Right atrium auricular region (tissue), 2 donors: ENCODE measurements at regions not wholly inside any gene's neighbourhood (a gene's known extent, or its start where the extent isn't known, plus 50 kb on each side); places are given as distances from the start of the nearest gene placed in this dataset.

Experiments
- DNase-seq: peaks from one replicate; pipeline ENCODE4 v3.0.0-alpha.2; 2019; ENCODE audit warnings: low spot score
- H3K27ac ChIP-seq, 2 donors: fragments of 200-600 bp; sonication (generic); 1 replicate in 1 of 2; 2 replicates in 1 of 2; pipeline ENCODE4 v1.5.1; 2016 to 2019
- H3K27me3 ChIP-seq, 2 donors: fragments of 200-600 bp; sonication (generic); one replicate each; pipeline versions ENCODE4 v1.5.1 to v1.6.0; 2017 to 2019
- H3K36me3 ChIP-seq: fragments of 200-600 bp; sonication (generic); one replicate; pipeline ENCODE4 v1.5.1; 2016
- H3K4me1 ChIP-seq, 2 donors: fragments of 200-600 bp; sonication (generic); one replicate each; pipeline versions ENCODE4 v1.5.1 to v1.6.0; 2017 to 2019
- H3K4me3 ChIP-seq, 2 donors: fragments of 200-600 bp; sonication (generic); 1 replicate in 1 of 2; 2 replicates in 1 of 2; pipeline ENCODE4 v1.5.1; 2017 to 2019; ENCODE audit warnings: mild to moderate bottlenecking in 1 of 2, moderate library complexity in 1 of 2
- H3K9me3 ChIP-seq, 2 donors: fragments of 200-600 bp; sonication (generic); one replicate each; pipeline ENCODE4 v1.5.1; 2019
- CTCF ChIP-seq, 2 donors: fragments of 200-600 bp; sonication (generic); IDR thresholded peaks; one replicate each; pipeline ENCODE4 v1.5.1; 2019; ENCODE audit warnings: antibody characterized with exemption in 2 of 2

DNA sequence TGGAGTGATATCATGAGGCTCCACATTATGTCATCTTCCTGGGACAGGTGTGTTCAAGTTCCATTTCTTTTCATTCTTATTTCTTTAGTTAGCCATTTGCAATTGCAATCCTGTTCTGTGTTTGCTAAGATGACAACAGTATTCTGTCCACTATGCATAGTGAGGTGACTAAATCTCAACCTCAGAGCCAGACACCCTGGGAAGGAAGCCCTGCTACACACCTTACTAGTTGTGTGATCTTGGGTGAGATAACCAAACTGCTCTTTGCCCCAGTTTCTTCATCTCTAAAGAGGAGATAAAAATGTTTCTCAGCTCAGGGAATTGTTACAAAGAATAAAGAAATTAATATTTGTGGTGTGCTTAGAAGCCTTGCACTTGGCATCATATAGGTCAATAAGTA lies 215.1 kb upstream of the RPS23 start:
- no peak for DNase-seq
- H3K36me3 ChIP-seq = no peaks in the 10 kb centered on the region
- H3K9me3 ChIP-seq = peaks cover 0 to 7% of the 10 kb centered on the region in 2 donors
- no peak overlapping the region for H3K27ac ChIP-seq
- TF ChIP-seq CTCF (IDR thresholded peaks at IDR 0.05) = no peak
- no peak overlapping the region for H3K4me3 ChIP-seq
- no peaks in the 10 kb centered on the region for H3K4me1 ChIP-seq
- H3K27me3 ChIP-seq = no peaks in the 10 kb centered on the region

DNA sequence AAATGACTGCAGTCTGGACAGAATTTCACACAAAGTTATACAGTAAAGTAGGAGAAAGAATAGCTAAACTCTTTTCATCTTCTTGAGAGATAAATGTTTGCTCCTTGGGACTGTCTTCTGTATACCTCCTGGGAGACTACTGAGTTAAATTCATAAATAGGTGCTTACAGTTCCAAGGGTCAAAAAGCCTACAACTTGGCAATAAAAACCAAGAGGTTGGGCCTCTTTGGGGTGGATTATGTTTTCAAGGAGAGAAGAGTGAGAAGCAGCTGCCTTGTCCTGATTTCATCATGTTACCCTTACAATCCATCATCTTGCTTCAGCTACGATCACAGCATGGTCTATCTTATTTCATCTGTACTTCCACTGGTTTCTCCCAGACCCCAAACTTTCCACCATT lies 213.2 kb upstream of the RPS23 start:
- H3K4me1 ChIP-seq = no peaks in the 10 kb centered on the region
- no peak for TF ChIP-seq CTCF (IDR thresholded peaks at IDR 0.05)
- H3K27ac ChIP-seq = no peak overlapping the region
- DNase-seq = no peak
- H3K9me3 ChIP-seq = no peaks in the 10 kb centered on the region
- H3K36me3 ChIP-seq = no peaks in the 10 kb centered on the region
- no peak overlapping the region for H3K4me3 ChIP-seq
- H3K27me3 ChIP-seq = no peaks in the 10 kb centered on the region

GRCh38 chr5:82489683-82490082 lies 211.5 kb upstream of the RPS23 start:
- Histone ChIP-seq H3K27me3 (no peaks in the 10 kb centered on the region), H3K9me3 (no peaks in the 10 kb centered on the region), H3K4me3 (no peak overlapping the region), H3K36me3 (no peaks in the 10 kb centered on the region), H3K4me1 (no peaks in the 10 kb centered on the region), H3K27ac (no peak overlapping the region)
- no peak for TF ChIP-seq CTCF (IDR thresholded peaks at IDR 0.05)
- no peak for DNase-seq

GRCh38 chr5:82487131-82487530 lies 209.0 kb upstream of the RPS23 start:
- Histone ChIP-seq H3K4me3 (no peak overlapping the region), H3K9me3 (no peaks in the 10 kb centered on the region)

DNA sequence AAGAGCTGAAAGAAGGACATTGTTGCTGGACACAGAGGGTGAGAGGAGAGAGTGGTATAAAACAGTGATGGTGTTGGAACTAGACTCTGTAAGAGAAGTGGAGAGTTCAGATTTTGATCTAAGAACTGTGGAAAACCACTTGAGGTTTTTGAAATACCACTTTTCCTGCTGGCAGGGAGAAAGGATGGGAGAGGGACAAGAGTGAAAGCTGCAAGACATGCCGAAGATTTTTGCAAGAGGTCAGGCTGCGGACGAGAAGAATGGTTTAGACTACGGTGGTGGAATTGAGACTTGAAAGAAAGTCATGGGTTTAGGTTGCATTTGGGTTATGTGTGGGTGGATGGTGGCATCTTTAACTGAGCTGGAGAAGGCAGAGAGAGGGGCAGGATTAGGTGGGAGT lies 202.2 kb upstream of the RPS23 start:
- H3K4me1 ChIP-seq = no peaks in the 10 kb centered on the region
- H3K36me3 ChIP-seq = no peaks in the 10 kb centered on the region
- H3K27ac ChIP-seq = no peak overlapping the region
- no peaks in the 10 kb centered on the region for H3K9me3 ChIP-seq
- no peak for TF ChIP-seq CTCF (IDR thresholded peaks at IDR 0.05)
- no peak for DNase-seq
- no peaks in the 10 kb centered on the region for H3K27me3 ChIP-seq
- no peak overlapping the region for H3K4me3 ChIP-seq

More at GRCh38 chr5:82487131-82487530, 209.0 kb upstream of the RPS23 start:
- H3K4me1 ChIP-seq = no peaks in the 10 kb centered on the region
- no peaks in the 10 kb centered on the region for H3K36me3 ChIP-seq
- TF ChIP-seq CTCF (IDR thresholded peaks at IDR 0.05) = no peak
- H3K27ac ChIP-seq = no peak overlapping the region
- DNase-seq = no peak
- no peaks in the 10 kb centered on the region for H3K27me3 ChIP-seq

GRCh38 chr5:82476155-82476554 lies 198.0 kb upstream of the RPS23 start:
- no peaks in the 10 kb centered on the region for H3K9me3 ChIP-seq
- H3K27me3 ChIP-seq = no peaks in the 10 kb centered on the region
- H3K36me3 ChIP-seq = no peaks in the 10 kb centered on the region

More at GRCh38 chr5:82476155-82476554, 198.0 kb upstream of the RPS23 start:
- H3K4me1 ChIP-seq = no peaks in the 10 kb centered on the region
- no peak for TF ChIP-seq CTCF (IDR thresholded peaks at IDR 0.05)
- no peak overlapping the region for H3K4me3 ChIP-seq
- no peak for DNase-seq
- no peak overlapping the region for H3K27ac ChIP-seq
